SK-N-SH (cell line): ENCODE measurements at regions not wholly inside any gene's neighbourhood (a gene's known extent, or its start where the extent isn't known, plus 50 kb on each side); places are given as distances from the start of the nearest gene placed in this dataset.

Source experiments
- CTCF ChIA-PET: fragments of 300-600, 350-600 bp; formaldehyde crosslinking; extraction: SDS; loops from one replicate; lab custom pipeline; 2021; lab: Yijun Ruan, JAX
- POLR2A ChIA-PET: fragments of 350-600 bp; sonication (Branson Sonifier 250); formaldehyde crosslinking; extraction: SDS; loops from one replicate; lab custom pipeline; 2020; ENCODE audit warnings: antibody characterized with exemption, inconsistent platforms; lab: Yijun Ruan, JAX
- DNase-seq: peaks from one replicate; pipeline ENCODE4 v3.0.0; 2012
- H2AFZ ChIP-seq: fragments of 200-600 bp; sonication (generic); 2 replicates; pipeline ENCODE4 v1.8.1; 2016; ENCODE audit warnings: antibody characterized with exemption, mild to moderate bottlenecking, low read depth
- H3F3A ChIP-seq: fragments of 200-600 bp; sonication (generic); replicated peaks from 2 replicates; pipeline ENCODE3; 2016; ENCODE audit warnings: antibody characterized with exemption, mild to moderate bottlenecking; ENCODE audit not compliant: insufficient read depth
- H3K27ac ChIP-seq, 2 experiments: fragments of 200-500 bp in 1 of 2; fragments of 200-600 bp in 1 of 2; sonication (Bioruptor generic) in 1 of 2; sonication (generic), shearing (Covaris generic) in 1 of 2; 2 replicates each; pipeline versions ENCODE4 v1.5.1 to v1.6.1; 2014 to 2016; ENCODE audit warnings: low read depth in 2 of 2, inconsistent platforms in 1 of 2, low read length in 1 of 2, mild to moderate bottlenecking in 1 of 2, mixed read lengths in 1 of 2
- H3K27me3 ChIP-seq: fragments of 200-600 bp; sonication (generic), shearing (Covaris generic); 2 replicates; pipeline ENCODE4 v1.6.1; 2016; ENCODE audit warnings: mixed run types; ENCODE audit not compliant: insufficient read depth
- H3K36me3 ChIP-seq, 2 experiments: fragments of 200-500 bp in 1 of 2; fragments of 200-600 bp in 1 of 2; sonication (Bioruptor generic) in 1 of 2; sonication (generic) in 1 of 2; replicated peaks in 1 of 2; 2 replicates each; pipeline versions ENCODE3 to v1.5.1; 2014 to 2016; ENCODE audit warnings: low read length in 1 of 2, mild to moderate bottlenecking in 1 of 2; ENCODE audit not compliant: insufficient read depth in 2 of 2, control insufficient read depth in 1 of 2
- H3K4me1 ChIP-seq, 2 experiments: fragments of 200-500 bp in 1 of 2; fragments of 200-600 bp in 1 of 2; sonication (Bioruptor generic) in 1 of 2; sonication (generic), shearing (Covaris generic) in 1 of 2; 2 replicates each; pipeline versions ENCODE4 v1.5.1 to v1.6.1; 2014 to 2016; ENCODE audit warnings: low read depth in 1 of 2, low read length in 1 of 2, mixed run types in 1 of 2; ENCODE audit not compliant: insufficient read depth in 2 of 2, control insufficient read depth in 1 of 2
- H3K4me2 ChIP-seq: fragments of 200-600 bp; sonication (generic), shearing (Covaris generic); 2 replicates; pipeline ENCODE4 v1.6.1; 2017; ENCODE audit warnings: mixed run types
- H3K4me3 ChIP-seq, 2 experiments: fragments of 200-500 bp in 1 of 2; fragments of 200-600 bp in 1 of 2; sonication (Bioruptor generic) in 1 of 2; sonication (generic), shearing (Covaris generic) in 1 of 2; 2 replicates each; pipeline versions ENCODE4 v1.5.1 to v1.8.1; 2014 to 2016; ENCODE audit warnings: low read depth in 2 of 2, inconsistent platforms in 1 of 2, low read length in 1 of 2, mild to moderate bottlenecking in 1 of 2, mixed read lengths in 1 of 2, moderate library complexity in 1 of 2
- H3K79me2 ChIP-seq: fragments of 200-600 bp; sonication (generic); 2 replicates; pipeline ENCODE4 v1.8.1; 2017; ENCODE audit warnings: mild to moderate bottlenecking; ENCODE audit not compliant: insufficient read depth
- H3K9ac ChIP-seq: fragments of 200-600 bp; sonication (generic); 2 replicates; pipeline ENCODE4 v1.6.1; 2017; ENCODE audit warnings: mixed run types
- H3K9me2 ChIP-seq: fragments of 200-600 bp; sonication (generic); 2 replicates; pipeline ENCODE4 v1.6.1; 2017; ENCODE audit warnings: mixed run types
- H3K9me3 ChIP-seq: fragments of 200-600 bp; sonication (generic); 2 replicates; pipeline ENCODE4 v1.6.1; 2017; ENCODE audit warnings: mixed run types, mild to moderate bottlenecking, moderate library complexity
- H4K20me1 ChIP-seq: fragments of 200-600 bp; sonication (generic); 2 replicates; pipeline ENCODE4 v1.6.1; 2017; ENCODE audit warnings: mild to moderate bottlenecking, mixed run types; ENCODE audit not compliant: insufficient read depth
- CTCF ChIP-seq: fragments of 200-600 bp; sonication (generic); IDR thresholded peaks from 2 replicates; pipeline ENCODE4 v1.6.1; 2017; ENCODE audit warnings: antibody characterized with exemption, mild to moderate bottlenecking, moderate library complexity
- ELF1 ChIP-seq: IDR thresholded peaks from 2 replicates; pipeline ENCODE4 v1.4.0; 2012
- EZH2phosphoT487 ChIP-seq: fragments of 200-600 bp; sonication (generic); IDR thresholded peaks from 2 replicates; pipeline ENCODE4 v1.6.1; 2017; ENCODE audit warnings: low read depth, mixed run types, mild to moderate bottlenecking, antibody characterized with exemption, moderate library complexity, borderline replicate concordance
- FOXM1 ChIP-seq: IDR thresholded peaks from 2 replicates; pipeline ENCODE4 v1.4.0; 2012; ENCODE audit warnings: low read depth, mild to moderate bottlenecking
- GATA2 ChIP-seq: sonication (generic); formaldehyde crosslinking; IDR thresholded peaks from 2 replicates; pipeline ENCODE4 v1.5.0; 2020; ENCODE audit warnings: mild to moderate bottlenecking, missing genetic modification reagents
- JUND ChIP-seq: IDR thresholded peaks from 2 replicates; pipeline ENCODE4 v1.4.0; 2012
- PBX3 ChIP-seq: IDR thresholded peaks from 2 replicates; pipeline ENCODE4; 2012
- POLR2AphosphoS5 ChIP-seq: IDR thresholded peaks from 2 replicates; pipeline ENCODE4 v1.6.1; 2012; ENCODE audit warnings: low read depth, low read length
- RAD21 ChIP-seq: IDR thresholded peaks from 2 replicates; pipeline ENCODE4 v1.6.1; 2012; ENCODE audit warnings: mild to moderate bottlenecking, low read length
- RCOR1 ChIP-seq: fragments of 150-350 bp; IDR thresholded peaks from 2 replicates; pipeline ENCODE4 v1.6.1; 2017; ENCODE audit warnings: antibody characterized with exemption, low read length
- REST ChIP-seq: IDR thresholded peaks from 2 replicates; pipeline ENCODE4 v1.6.1; 2012; ENCODE audit warnings: mild to moderate bottlenecking, low read depth, low read length, moderate library complexity
- RXRA ChIP-seq: IDR thresholded peaks from 2 replicates; pipeline ENCODE4 v1.4.0; 2012; ENCODE audit warnings: low read depth, mild to moderate bottlenecking, borderline replicate concordance
- SIN3A ChIP-seq: IDR thresholded peaks from 2 replicates; pipeline ENCODE4 v1.6.1; 2012; ENCODE audit warnings: low read depth, mild to moderate bottlenecking, low read length, moderate library complexity, borderline replicate concordance
- SMC3 ChIP-seq: IDR thresholded peaks from 2 replicates; pipeline ENCODE4 v1.6.1; 2012; ENCODE audit warnings: low read depth, low read length, improper control_type of control experiment
- ZBTB33 ChIP-seq: IDR thresholded peaks from 2 replicates; pipeline ENCODE4 v1.4.0; 2012; ENCODE audit warnings: low read depth, borderline replicate concordance
- WGBS: methylation state at CpG from one replicate; pipeline ENCODE4 v1.1.6; 2017; ENCODE audit warnings: low lambda C conversion rate; 5-methylcytosine and 5-hydroxymethylcytosine counted together

GRCh38 chr21:32062591-32063227 is 189.9 kb downstream of the HUNK start:
- H3K27me3 ChIP-seq: no peaks in the 10 kb centered on the region
- WGBS: 54% methylated on average over 6 of the region's 6 CpGs
- H3K9me2 ChIP-seq: no peaks in the 10 kb centered on the region
- H3K9ac ChIP-seq: no peak overlapping the region
- H4K20me1 ChIP-seq: no peaks in the 10 kb centered on the region
- no peak overlapping the region for H3K4me3 ChIP-seq
- H3K4me1 ChIP-seq: peaks cover 0 to 5% of the 10 kb centered on the region in 2 experiments; a peak in 1 of 4 replicates
- ChIA-PET POLR2A (no interaction called here), CTCF (no interaction called here)
- no peaks in the 10 kb centered on the region for H3F3A ChIP-seq
- no peak overlapping the region for H3K27ac ChIP-seq
- TF ChIP-seq CTCF (no peak), ELF1 (no peak), RXRA (no peak), RAD21 (no peak), FOXM1 (no peak), SIN3A (no peak), POLR2AphosphoS5 (no peak), JUND (no peak), GATA2 (CRISPR knock-in tag) (no peak), PBX3 (no peak)
- no peaks in the 10 kb centered on the region for H3K9me3 ChIP-seq
- no peak overlapping the region for H2AFZ ChIP-seq
- H3K4me2 ChIP-seq: no peak overlapping the region
- DNase-seq: no peak
- no peaks in the 10 kb centered on the region for H3K36me3 ChIP-seq
- no peaks in the 10 kb centered on the region for H3K79me2 ChIP-seq

GRCh38 chr21:32061729-32062128 is 188.9 kb downstream of the HUNK start:
- H3K4me3 ChIP-seq: no peak overlapping the region
- no peak for DNase-seq
- peaks cover 0 to 5% of the 10 kb centered on the region in 2 experiments; a peak in 1 of 4 replicates for H3K4me1 ChIP-seq
- H3K27me3 ChIP-seq: no peaks in the 10 kb centered on the region
- ChIA-PET POLR2A (no interaction called here), CTCF (no interaction called here)
- no peak overlapping the region for H3K27ac ChIP-seq
- no peak overlapping the region for H3K9ac ChIP-seq
- 52% methylated on average over 1 of the region's 1 CpG for WGBS
- TF ChIP-seq ZBTB33: no peak
- TF ChIP-seq REST: no peak
- TF ChIP-seq GATA2 (CRISPR knock-in tag): no peak
- TF ChIP-seq SMC3: no peak
- TF ChIP-seq CTCF: no peak
- no peak for TF ChIP-seq EZH2phosphoT487
- no peak for TF ChIP-seq RCOR1
- H3F3A ChIP-seq: no peaks in the 10 kb centered on the region
- H3K9me3 ChIP-seq: no peaks in the 10 kb centered on the region
- no peaks in the 10 kb centered on the region for H3K79me2 ChIP-seq
- no peaks in the 10 kb centered on the region for H3K36me3 ChIP-seq
- no peaks in the 10 kb centered on the region for H4K20me1 ChIP-seq
- H2AFZ ChIP-seq: no peak overlapping the region
- no peak overlapping the region for H3K4me2 ChIP-seq
- H3K9me2 ChIP-seq: no peaks in the 10 kb centered on the region
